Bone marrow (tissue), 2 donors: ENCODE measurements at regions not wholly inside any gene's neighbourhood (a gene's known extent, or its start where the extent isn't known, plus 50 kb on each side); places are given as distances from the start of the nearest gene placed in this dataset.
"Not testable (repeated sequence)": the region's sequence is repeated elsewhere in the genome, so short reads cannot be mapped to it uniquely, and the experiment has no call there.

Source experiments
- DNase-seq, 2 donors: peaks; one replicate each; lab custom pipeline; 2025; lab: John Stamatoyannopoulos, UW

DNA sequence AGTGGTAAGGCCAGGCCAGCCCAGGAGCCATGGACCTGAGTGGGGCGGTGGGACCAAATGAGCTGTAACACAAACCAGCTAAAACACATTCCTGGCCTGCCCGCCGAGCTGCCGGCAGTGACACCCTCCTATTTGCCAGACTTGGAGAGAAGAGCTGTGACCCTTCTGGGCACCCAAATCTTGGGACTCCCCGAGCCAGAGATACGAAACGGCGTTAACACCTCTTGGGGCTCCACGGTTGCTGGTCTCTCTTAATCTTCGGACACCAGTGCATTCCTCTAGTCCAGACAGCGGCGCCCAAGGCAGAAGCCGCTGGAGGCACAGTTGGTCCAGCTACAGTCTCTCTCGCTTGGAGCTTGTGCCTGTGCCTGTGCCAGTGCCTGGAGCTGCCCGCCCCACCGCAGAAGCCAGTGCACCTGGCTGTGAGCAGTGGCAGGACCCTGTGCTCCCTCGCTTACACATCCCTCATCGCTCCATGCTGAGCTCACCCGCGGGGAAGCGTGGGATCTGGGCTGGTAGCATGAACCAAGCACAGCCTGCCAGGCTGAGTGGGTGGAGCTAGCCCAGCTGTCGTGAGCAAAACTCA, 147.2 kb upstream of the KLHL1 start:
- DNase-seq = no peak

DNA sequence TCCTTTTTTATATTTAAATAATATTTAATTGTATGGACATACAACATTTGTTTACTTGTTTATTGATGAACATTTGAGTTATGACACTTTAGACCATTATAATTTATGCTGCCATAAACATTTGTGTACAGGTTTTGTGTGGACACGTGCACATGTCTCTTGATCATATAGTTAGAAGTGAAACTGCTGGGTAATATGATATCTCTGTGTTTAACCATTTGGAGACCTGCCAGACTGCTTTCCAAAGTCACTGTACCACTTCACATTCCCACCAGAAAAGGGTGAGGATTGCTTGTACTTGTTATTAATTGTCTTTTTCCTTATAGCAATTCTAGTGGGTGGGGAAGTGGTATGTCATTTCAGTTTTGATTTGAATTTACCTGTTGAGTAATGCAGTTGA, 145.6 kb upstream of the KLHL1 start:
- no peak for DNase-seq

DNA sequence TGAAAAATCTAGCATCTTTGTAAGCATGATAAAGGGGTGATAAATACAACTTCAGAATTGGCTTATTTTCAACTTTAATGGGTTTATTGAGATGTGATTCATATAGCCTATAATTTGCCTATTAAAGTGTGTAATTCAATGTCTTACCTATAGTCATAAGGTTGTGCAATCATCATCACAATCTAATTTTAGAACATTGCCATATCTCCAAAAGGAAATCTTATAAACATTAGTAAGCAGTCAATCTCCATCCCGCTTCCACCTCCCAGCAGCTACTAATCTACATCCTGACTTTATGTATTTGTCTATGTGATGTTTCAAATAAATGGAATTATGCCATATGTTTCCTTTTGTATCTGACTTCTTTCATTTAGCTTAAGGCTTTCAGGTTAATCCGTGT, 145.2 kb upstream of the KLHL1 start:
- no peak for DNase-seq

DNA sequence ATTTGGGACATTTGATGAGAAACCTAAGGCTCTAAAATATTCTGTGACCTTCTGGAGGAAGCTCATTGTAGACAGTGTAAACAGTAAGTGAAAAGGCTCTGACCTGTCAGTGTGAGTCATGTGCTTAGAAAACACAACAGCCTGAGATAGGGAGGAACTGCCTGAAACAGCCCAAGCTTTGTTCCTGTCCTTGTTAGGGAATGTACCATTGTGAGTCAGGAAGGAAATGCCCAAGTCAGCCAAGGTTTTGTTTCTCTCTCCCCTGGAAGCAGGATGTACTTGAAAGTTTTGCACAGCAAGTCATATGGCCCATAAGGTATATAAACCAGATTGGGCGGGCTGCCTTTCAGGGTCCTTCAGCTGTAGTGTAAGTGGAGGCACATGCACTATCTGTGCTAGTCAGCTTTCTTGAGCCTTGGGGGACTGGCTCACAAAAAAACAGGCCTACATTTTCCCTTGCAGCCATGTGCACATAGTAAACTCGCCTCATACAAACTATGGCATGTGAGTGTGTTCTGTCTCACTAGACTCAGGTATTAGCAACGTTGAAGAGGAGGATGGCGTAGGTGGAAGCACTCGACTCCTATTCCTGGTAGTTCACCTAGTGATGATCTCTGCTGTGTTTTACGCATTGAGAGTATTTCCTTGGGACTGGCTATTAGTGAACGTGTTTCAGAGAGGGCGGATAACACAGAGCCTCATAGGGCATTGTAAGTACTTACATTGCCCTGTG, 141.2 kb upstream of the KLHL1 start:
- no peak for DNase-seq

DNA sequence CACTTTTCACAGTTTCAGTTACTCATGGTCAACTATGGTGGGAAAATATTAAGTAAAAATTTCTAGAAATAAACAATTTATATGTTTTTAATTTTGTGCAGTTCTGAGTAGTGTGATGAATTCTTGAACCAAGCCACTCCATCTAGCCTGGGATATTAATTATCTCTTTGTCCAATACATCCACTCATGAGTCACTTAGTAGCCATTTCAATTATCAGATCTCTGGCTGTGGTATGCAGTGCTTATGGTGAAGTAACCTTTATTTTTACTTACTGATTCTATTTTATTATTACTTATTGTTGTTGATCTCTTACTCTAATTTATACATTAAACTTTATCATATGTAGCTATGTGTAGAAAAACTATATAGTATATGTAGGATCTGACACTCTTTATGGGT, 128.9 kb upstream of the KLHL1 start:
- no peak for DNase-seq

DNA sequence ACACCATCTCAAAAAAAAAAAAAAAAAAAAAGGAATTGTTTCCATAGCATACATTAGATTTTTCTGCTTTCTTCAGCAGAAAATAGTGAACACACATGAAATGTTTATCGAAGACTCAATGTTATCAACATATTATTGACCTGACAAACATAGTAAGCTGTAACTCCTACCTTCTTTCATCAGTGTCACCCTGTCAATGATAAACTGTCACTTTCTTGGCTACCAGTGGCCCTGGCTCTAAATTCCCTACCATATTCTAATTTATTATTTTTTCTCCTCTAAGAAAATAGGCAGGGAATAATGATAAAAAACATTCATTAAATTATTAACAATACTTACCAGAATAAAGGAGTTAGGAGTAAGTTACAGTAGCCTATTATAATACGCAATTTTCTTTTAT, 127.3 kb upstream of the KLHL1 start:
- DNase-seq = no peak

DNA sequence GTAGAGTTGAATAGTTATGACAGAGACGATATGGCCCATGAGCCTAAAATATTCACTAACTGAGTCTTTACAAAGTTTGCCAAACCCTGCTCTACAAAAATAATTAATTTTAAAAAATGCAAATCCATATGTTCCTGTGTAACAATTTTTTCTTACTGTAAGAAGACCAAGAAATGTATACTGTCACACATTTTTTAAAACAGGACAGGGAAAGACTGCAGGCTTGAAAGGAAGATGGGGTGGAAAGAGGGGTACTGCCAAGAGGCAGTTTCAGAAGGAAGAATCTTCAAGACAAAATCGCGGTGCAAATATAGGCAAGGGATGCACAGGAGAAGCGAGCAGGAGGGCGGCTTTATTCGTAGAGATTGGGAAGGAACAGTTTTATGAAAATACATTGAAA, 115.7 kb upstream of the KLHL1 start:
- DNase-seq = no peak

DNA sequence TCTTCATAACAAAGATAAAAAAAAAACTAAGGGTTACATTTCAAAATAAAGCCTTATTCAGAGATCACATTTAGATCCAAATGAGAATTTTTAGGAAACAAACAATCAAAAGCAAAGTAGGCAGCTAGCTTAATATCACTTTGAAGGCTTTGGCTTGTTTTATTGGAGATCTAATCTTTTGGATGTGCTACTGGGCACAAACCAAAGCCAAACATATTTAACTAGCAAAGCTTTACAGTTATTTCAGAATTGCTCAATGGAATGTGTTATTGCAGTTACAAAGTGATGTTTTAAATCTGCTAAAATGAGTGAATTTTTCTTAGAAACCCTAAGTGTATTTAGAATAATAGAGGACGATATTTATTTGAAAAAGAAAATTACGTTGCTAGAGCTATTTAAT, 114.7 kb upstream of the KLHL1 start:
- DNase-seq = no peak

DNA sequence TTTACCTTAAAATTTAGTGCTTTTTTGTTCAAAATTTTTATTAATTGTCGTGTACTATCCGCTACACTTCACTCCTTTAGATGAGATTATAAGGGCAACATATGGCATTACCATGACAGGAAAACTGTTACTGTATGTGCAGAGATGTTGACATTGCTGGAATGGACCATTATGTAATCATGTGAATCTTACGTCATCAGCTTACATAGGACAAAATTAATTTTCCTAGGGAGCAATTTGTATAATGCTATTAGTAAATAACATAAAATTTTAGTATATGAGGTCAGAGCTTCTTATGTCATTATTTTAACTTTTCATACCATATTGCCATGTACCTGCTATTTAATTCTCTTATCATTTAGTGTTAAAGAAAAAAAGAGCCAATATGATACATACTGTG, 110.4 kb upstream of the KLHL1 start:
- no peak for DNase-seq

DNA sequence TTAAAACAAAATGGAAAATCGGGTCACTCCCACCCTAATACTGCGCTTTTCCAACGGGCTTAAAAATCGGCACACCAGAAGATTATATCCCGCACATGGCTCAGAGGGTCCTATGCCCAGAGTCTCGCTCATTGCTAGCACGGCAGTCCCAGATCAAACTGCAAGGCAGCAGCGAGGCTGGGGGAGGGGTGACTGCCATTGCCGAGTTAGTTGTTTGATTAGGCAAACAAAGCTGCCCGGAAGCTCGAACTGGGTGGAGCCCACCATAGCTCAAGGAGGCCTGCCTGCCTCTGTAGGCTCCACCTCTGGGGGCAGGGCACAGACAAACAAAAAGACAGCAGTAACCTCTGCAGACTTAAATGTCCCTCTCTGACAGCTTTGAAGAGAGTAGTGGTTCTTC, 100.7 kb upstream of the KLHL1 start:
- DNase-seq = not testable (repeated sequence)

DNA sequence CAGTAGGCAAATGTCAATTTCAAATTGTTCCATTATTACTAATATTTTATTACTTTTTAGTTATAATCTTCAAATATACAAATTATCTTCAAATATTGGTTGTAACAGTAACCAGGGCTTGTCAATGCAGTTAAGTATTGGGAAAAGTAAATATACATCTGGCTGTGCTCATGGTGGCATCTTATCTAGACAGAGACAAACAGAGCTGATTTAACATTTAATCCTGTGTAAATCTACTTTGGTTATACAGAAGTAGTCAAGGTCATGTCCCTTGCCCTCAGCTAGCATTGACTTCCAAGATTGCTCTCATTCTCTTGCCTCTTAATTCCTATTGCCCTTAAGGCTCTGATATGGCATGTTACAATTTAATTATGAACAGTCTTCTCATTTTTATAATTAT, 98.4 kb upstream of the KLHL1 start:
- no peak for DNase-seq

DNA sequence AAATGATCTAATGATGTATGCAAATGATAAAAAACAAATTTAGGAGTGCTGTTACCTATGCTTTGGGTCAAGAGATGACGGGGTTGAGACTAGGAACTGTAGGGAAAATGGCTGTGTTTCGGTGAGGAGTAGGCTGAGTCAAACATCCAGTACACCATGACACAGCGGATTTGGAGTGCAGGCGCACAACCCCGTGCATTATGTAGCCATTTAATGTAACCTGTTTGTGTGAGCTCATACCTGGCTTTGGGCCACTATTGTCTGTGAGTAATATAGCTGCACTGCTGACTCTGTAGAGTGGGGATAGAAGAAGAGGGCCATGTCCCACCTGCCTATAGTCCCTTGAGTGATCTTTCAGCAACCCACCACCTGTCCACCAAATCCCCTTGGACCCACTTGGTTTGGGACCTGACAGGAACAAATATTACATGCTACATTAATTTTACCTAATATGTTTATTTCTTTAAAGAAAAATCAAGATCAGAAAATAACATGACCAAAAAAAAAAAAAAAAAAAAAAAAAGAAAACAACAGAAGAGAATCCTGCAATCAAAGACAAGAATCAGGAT, 95.5 kb upstream of the KLHL1 start:
- DNase-seq = no peak

DNA sequence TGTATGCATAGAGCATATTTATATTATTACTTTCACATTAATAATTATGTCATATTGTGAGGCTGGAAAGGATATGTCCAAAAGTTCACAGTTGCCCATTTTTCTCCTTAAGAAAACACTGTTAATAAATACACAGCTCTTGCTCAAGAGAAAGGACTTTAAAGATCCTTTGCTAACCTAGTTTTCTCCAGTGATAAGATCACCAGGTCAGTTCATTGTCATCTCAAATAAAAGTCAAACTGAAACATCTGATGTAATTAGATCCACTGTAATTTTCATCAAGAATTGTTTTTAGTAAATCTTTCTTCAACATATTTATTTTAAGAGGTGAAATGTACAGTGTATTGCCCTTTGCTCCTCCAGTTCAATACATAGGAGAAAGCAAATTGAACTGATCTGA, 82.8 kb upstream of the KLHL1 start:
- DNase-seq = no peak

DNA sequence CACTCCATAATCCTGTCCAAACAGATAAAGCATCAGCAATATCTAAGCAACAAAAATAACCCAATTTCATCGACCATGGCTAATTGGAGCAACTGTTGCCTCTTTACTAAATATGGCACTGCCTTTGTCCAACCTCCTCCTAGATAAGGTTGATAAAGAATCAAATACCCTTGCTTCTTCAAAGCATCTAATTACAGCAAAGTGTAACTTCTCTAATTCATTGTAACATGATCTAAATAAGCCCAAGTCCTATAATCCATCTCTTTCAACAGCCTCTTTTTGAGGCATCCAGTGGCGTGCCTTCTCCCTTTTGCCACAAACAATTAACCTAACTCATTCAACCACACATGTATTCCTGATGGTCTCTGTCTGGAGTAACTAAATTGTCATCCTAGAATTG, 81.7 kb upstream of the KLHL1 start:
- no peak for DNase-seq

DNA sequence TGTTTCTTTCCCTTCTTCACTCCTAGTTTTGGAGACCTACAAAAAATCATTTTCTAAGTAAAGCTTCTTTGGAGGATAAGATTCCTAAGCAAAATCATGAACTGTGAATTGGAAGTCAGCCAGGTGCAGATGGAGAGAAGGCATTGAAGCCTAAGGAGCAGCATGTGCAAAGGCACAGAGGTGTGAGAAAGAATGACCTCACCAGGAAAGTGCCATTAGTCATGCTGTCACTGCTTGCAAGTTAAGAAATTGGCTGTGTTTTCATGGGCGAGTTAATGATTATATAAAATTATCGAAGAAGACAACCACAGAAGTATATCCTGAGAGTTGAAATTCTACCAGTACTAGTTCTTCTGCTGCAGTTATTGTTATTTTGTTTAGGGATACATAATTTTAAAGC, 80.3 kb upstream of the KLHL1 start:
- DNase-seq = no peak

DNA sequence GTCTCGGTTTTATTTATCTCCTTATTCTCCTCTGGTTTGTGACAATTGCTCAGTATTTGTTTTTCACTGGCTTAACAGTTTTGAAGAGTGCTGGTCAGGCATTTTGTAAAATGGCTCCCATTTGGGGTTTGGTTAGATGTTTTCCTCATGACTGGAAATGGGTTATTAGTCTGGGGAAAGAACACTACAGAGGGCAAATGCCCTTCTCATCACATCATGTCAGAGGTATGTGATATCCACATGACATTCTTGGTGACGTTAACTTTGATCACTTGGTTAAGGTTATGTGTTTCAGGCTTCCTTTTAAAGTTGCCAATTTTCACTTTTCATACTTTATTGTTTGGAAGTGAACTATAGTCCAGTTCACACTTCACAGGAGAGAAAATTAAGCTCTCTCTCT, 74.8 kb upstream of the KLHL1 start:
- DNase-seq = no peak
